D341Med (cell line): ENCODE measurements at regions not wholly inside any gene's neighbourhood (a gene's known extent, or its start where the extent isn't known, plus 50 kb on each side); places are given as distances from the start of the nearest gene placed in this dataset.

Source experiments
- DNase-seq: peaks from one replicate; pipeline ENCODE4 v3.0.0; 2012; ENCODE audit warnings: low spot score

- DNase-seq, result no peak
Measured at GRCh38 chr4:4808086-4808485, 51.4 kb upstream of the MSX1 start.

- no peak for DNase-seq
Measured at GRCh38 chr4:4805887-4806286, 53.6 kb upstream of the MSX1 start.

GRCh38 chr4:4803912-4804296, 55.6 kb upstream of the MSX1 start:
- DNase-seq, result no peak

- DNase-seq, result no peak
Measured at GRCh38 chr4:4803216-4803911, 56.1 kb upstream of the MSX1 start.

- no peak for DNase-seq
Measured at GRCh38 chr4:4800646-4801408, 58.6 kb upstream of the MSX1 start.

GRCh38 chr4:4794421-4794820, 65.0 kb upstream of the MSX1 start:
- no peak for DNase-seq

GRCh38 chr4:4792466-4792865, 67.0 kb upstream of the MSX1 start:
- no peak for DNase-seq

- no peak for DNase-seq
Measured at GRCh38 chr4:4791299-4792111, 68.0 kb upstream of the MSX1 start.

GRCh38 chr4:4789462-4789861, 70.0 kb upstream of the MSX1 start:
- DNase-seq, result no peak

- DNase-seq, result no peak
Measured at GRCh38 chr4:4788573-4788972, 70.9 kb upstream of the MSX1 start.

- DNase-seq, result no peak
Measured at GRCh38 chr4:4787421-4787820, 72.0 kb upstream of the MSX1 start.

- DNase-seq, result no peak
Measured at GRCh38 chr4:4784379-4784778, 75.1 kb upstream of the MSX1 start.

GRCh38 chr4:4783847-4784246, 75.6 kb upstream of the MSX1 start:
- no peak for DNase-seq

GRCh38 chr4:4782969-4783368, 76.5 kb upstream of the MSX1 start:
- DNase-seq, result no peak

- DNase-seq, result no peak
Measured at GRCh38 chr4:4781936-4782707, 77.3 kb upstream of the MSX1 start.

- DNase-seq, result no peak
Measured at GRCh38 chr4:4780729-4781244, 78.7 kb upstream of the MSX1 start.

- DNase-seq, result no peak
Measured at GRCh38 chr4:4779486-4779885, 80.0 kb upstream of the MSX1 start.

- no peak for DNase-seq
Measured at GRCh38 chr4:4779054-4779453, 80.4 kb upstream of the MSX1 start.

- no peak for DNase-seq
Measured at GRCh38 chr4:4778554-4778953, 80.9 kb upstream of the MSX1 start.

GRCh38 chr4:4776934-4777333, 82.5 kb upstream of the MSX1 start:
- DNase-seq, result no peak

GRCh38 chr4:4776335-4776734, 83.1 kb upstream of the MSX1 start:
- no peak for DNase-seq

- no peak for DNase-seq
Measured at GRCh38 chr4:4775493-4776004, 83.9 kb upstream of the MSX1 start.
